GM18907 (cell line): ENCODE measurements at regions not wholly inside any gene's neighbourhood (a gene's known extent, or its start where the extent isn't known, plus 50 kb on each side); places are given as distances from the start of the nearest gene placed in this dataset.
"Not testable (repeated sequence)": the region's sequence is repeated elsewhere in the genome, so short reads cannot be mapped to it uniquely, and the experiment has no call there.

Source experiments
- ATAC-seq: cut with Tn5 transposase; IDR thresholded peaks from one replicate; pipeline ENCODE4 v1.9.1; 2021; ENCODE audit warnings: mild to moderate bottlenecking, moderate library complexity; ENCODE audit not compliant: unreplicated experiment

- no peak for ATAC-seq
These were observed 392.3 kb upstream of the CAMK1G start for GRCh38 chr1:209191262-209191634.

GRCh38 chr1:209196140-209196539, 387.4 kb upstream of the CAMK1G start:
- no peak for ATAC-seq

DNA sequence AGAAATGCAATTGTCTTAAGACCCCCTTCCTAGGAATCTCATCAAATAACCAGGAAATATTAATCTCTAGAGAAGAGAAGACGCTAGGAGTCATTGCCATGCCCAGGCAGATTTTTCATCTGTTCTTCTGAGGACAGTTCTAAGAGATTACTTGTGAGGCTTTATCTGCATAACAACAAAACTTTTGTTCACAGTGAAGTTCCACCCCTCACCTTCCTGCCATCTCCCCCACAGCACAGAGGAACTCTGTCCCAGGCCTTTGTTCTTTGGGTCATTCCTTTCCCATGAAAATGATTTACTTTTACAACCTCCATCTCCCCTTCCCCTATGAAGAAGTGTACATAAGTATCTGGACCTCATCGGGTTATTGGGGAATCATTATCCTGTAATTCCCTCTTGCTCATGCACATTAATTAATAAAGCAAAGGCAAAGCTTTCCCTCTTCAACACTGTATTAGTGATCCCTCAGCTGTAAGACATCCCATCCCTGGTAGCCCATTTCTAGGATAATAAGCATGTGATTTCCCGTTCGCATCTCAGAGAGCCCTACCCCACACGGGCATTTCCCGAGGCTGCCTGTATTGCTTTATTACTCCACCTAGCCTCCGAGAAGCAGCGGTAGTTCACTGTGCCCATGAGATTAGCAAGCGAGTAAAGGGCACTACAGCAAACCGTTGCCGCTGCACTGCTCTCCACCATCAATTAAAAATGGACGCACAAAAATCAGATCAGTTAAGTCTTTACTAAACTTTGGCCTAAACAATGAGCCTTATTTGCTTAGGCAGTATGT, 384.4 kb upstream of the CAMK1G start:
- no peak for ATAC-seq

DNA sequence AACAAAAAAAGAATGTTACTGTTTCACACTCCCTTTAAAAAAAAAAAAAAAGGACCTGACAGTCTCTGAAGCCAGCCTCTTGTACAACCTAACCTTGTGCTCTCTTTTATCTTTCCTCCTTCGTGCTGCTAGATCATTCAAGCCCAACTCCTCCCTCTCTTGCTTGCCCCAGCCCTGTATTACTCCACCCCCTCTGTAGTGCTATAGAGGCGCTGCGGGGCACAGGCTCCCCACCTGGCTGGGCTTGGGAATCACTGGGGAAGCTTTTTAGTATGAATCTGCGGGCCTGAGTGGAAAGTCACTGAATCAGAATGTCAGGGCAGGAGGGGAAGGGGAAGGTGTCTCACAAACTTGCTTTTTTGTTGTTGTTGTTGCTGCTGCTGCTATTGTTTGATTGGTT, 383.7 kb upstream of the CAMK1G start:
- ATAC-seq, result no peak

- not testable (repeated sequence) for ATAC-seq
These were observed 381.2 kb upstream of the CAMK1G start for GRCh38 chr1:209202321-209202720.

DNA sequence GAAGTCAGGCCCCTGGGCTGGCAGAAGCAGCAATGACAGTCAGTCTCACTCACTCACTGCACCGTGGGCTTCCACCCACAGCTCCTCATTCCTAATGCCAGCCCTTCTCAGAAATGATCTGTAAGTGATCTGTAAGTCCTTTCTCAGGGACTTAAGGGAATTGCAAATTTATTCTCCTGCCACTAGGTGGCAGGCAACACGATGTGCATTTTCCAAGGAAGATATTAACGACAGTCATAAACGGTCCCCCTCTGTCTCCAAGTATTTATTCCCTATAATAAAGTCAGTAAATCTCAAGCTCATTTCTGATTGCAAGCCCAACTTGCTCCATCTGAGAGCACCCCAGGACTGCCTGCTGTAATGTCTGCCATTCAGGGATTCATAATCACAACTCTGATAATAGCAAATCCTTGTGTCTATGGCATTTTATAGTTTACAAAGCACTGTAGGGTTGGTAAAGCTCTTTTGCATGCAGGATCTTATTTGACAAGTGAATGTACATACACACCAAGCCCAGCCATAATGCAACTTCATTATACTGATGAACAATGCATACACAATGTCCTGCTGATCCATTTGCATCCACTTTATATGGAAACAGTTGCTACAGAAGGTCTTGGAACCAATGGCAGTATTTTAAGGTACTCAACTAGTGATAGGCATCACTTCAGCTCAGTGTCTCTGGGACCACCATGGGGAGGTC, 380.5 kb upstream of the CAMK1G start:
- no peak for ATAC-seq

DNA sequence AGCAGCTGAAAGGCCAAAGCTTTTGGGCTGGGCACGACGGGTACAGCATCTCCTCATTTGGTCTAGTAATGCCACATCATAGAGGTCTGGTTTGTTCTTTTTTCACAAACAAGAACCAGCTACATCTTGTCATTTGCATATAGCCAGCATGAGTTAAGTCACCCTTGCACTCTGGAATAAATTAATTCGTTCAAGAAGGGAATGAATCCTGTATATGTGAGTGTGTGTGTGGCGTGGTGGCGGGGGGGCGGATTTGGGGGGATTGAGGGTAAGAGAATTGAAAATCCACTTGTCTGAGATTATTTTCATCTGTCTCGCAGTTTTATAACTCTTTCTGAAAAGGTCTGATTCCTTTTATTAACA, 380.0 kb upstream of the CAMK1G start:
- ATAC-seq, result no peak

GRCh38 chr1:209205039-209205438, 378.5 kb upstream of the CAMK1G start:
- ATAC-seq, result no peak

DNA sequence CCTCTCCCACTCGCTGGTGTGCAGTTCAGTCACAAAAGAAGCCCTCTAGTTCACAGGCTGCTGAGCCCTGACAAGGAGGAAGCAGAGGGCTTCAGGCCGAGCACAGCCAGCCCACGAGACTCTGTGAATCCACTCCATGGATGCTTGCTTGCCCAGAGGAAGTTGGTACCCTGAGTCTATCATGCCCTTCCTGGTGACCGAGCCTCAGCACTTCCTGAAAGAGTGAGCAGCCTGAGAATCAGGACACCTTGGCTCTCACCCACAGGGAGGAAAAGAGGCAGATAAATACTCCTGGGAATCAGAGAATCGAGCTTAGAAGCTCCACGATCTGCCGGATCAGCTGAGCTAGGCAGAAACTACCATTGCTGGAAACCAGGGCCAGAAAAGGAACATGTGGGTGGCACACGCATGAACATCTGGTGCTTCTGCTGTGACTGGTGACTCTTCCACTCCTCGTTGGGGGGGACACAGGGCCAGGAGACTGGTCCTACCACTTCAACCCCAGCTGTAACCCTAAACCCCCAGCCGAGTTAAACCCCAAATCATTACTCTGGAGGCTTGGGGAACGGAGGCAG, 376.3 kb upstream of the CAMK1G start:
- peak; percentile 11 for ATAC-seq

GRCh38 chr1:209207701-209208286, 375.7 kb upstream of the CAMK1G start:
- peak; percentile 71 for ATAC-seq

- no peak for ATAC-seq
These were observed 374.9 kb upstream of the CAMK1G start for GRCh38 chr1:209208648-209209047.

GRCh38 chr1:209213989-209214388, 369.5 kb upstream of the CAMK1G start:
- ATAC-seq, result no peak

DNA sequence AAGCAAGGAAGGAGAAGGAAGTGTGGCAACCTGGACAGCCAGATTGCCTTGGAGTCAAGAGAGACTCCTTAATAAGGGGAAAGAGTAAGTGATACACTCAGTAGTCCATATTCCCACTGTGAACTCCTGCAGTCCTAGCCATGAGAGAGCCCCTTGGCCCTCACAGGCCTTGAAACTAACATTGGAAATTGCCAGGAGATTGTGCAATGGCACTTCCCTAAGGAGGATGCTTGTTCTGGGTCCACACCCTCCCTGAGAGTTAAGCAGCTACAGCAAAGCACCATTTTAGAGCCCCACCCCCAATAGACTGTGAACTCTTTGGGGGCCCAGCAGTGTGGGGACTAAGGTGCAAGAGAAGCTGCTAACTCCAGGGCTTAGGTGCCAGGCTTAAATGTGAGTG, 367.7 kb upstream of the CAMK1G start:
- ATAC-seq, result no peak

GRCh38 chr1:209218113-209218512, 365.4 kb upstream of the CAMK1G start:
- ATAC-seq, result no peak

DNA sequence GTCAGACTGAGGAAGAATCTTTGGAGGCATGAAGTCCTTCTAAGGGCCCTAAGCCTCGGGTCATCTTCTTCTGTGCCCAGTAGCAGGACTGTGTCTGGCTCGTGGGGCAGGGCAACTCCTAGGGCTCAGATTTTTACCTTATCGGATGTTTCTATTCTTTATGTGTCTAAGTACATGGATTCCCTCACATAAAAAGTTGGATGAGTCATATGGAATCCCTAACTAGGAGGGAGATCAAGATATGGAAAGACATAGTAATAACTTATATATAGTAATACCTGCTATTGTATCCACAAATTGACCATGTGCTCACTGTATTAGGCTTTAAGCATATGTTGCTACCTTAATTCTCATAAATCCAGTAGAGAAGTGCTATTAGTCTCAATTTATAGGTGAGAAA, 364.5 kb upstream of the CAMK1G start:
- ATAC-seq, result no peak

GRCh38 chr1:209219791-209220524, 363.6 kb upstream of the CAMK1G start:
- no peak for ATAC-seq

- no peak for ATAC-seq
These were observed 360.7 kb upstream of the CAMK1G start for GRCh38 chr1:209222826-209223225.

DNA sequence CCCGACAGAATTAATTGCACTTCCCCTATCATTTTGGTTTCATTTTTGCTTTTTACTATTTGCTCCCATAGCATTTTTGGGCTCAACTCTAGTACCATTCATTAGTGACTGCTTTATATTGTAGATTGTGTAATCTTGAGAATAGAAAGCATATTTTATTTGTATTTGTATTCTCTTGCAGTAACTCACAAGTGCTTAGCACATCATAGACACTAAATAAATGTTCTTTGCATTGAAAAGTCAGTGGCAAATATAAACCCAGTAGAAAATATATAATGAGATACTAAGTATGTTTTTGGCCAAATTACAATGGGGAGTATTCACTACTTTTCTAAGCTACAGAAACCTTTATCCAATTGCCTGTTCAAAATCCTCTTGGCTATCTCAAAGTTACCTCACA, 359.7 kb upstream of the CAMK1G start:
- no peak for ATAC-seq

DNA sequence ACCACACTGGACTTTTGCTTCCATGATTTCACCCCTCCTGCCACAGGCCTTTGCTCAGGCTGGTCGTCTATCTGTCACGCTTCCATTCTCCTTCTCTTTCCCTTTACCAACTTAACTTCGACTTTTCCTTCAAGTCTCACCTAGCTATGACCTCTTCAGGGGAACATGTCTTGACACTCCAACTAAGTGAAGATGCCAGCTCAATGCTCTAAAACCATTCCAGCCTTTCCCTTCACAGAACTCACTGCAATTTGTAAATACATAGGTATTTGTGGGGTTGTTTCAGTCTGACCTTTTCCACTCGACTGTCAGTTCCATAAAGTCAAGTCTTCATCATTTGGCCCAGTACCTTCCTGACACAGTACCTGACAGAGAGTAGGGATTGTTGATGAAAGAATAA, 358.6 kb upstream of the CAMK1G start:
- no peak for ATAC-seq

GRCh38 chr1:209227171-209227570, 356.3 kb upstream of the CAMK1G start:
- no peak for ATAC-seq

DNA sequence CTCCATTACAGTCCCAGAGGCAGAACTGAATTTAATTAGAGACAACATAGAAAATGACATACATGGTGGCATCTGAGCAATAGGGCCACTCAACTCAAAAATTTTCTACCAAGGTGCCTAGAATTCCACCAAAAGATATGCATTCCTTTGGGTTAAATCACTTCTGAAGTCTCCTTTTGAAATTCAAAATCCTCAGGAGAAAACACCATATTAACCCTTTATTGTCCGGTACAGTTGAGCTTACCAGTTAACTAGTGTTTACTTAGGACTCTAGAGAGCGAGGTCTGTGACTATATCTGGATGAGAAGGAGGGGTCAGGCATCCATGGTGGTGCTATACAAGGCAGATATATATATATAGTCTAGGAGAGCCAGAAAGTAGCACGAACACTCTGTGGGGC, 355.6 kb upstream of the CAMK1G start:
- no peak for ATAC-seq
